Endothelial cell of umbilical vein (primary cell): ENCODE measurements at regions not wholly inside any gene's neighbourhood (a gene's known extent, or its start where the extent isn't known, plus 50 kb on each side); places are given as distances from the start of the nearest gene placed in this dataset.

Source experiments
- BruUV-seq: library from RNA; stranded (reverse); fragments of 400-500 nt; replicated peaks from 2 replicates; lab custom pipeline; 2021; lab: Mats Ljungman, UMichigan
- CTCF ChIA-PET: fragments of 300-600, 350-600 bp; sonication (Branson Sonifier 250); formaldehyde crosslinking; loops from one replicate; lab custom pipeline; 2021; ENCODE audit warnings: antibody characterized with exemption, inconsistent platforms; lab: Charles Lee
- POLR2A ChIA-PET: fragments of 300-600, 350-600 bp; sonication (Branson Sonifier 250); formaldehyde crosslinking; loops from one replicate; lab custom pipeline; 2021; ENCODE audit warnings: antibody characterized with exemption, inconsistent platforms; lab: Charles Lee
- DNase-seq: peaks from one replicate; pipeline ENCODE4 v3.0.0-alpha.2; 2011; ENCODE audit warnings: low read depth, low spot score
- FAIRE-seq: peaks from 2 replicates; lab custom pipeline; 2011; peaks lifted over from hg19 to GRCh38; lab: Jason Lieb, UNC
- H2AFZ ChIP-seq: 2 replicates; pipeline ENCODE4 v1.6.0; 2012; ENCODE audit warnings: low read depth, low read length, control low read depth, inconsistent platforms
- H3K27ac ChIP-seq: 2 replicates; pipeline ENCODE4 v1.5.1; 2011; ENCODE audit warnings: low read depth, mild to moderate bottlenecking, control low read depth, low read length, moderate library complexity; ENCODE audit not compliant: insufficient read depth
- H3K27me3 ChIP-seq, 2 experiments: 2 replicates each; pipeline versions ENCODE4 v1.6.0 to v1.6.1; 2011; ENCODE audit warnings: low read length in 2 of 2, mixed read lengths in 1 of 2; ENCODE audit not compliant: control insufficient read depth in 2 of 2, insufficient read depth in 2 of 2
- H3K36me3 ChIP-seq, 2 experiments: 2 replicates in 1 of 2; 3 replicates in 1 of 2; pipeline ENCODE4 v1.5.1; 2011; ENCODE audit warnings: low read length in 2 of 2, mild to moderate bottlenecking in 1 of 2, moderate library complexity in 1 of 2; ENCODE audit not compliant: control insufficient read depth in 2 of 2, insufficient read depth in 2 of 2; ENCODE audit errors: extremely low read depth in 1 of 2
- H3K4me1 ChIP-seq: 3 replicates; pipeline ENCODE4 v1.5.1; 2011; ENCODE audit warnings: mild to moderate bottlenecking, low read length; ENCODE audit not compliant: control insufficient read depth, insufficient read depth; ENCODE audit errors: extremely low read depth
- H3K4me2 ChIP-seq: 2 replicates; pipeline ENCODE4 v1.6.1; 2011; ENCODE audit warnings: low read length, control low read depth, mixed read lengths; ENCODE audit not compliant: insufficient read depth
- H3K4me3 ChIP-seq, 3 experiments: fragments of 200-600 bp in 1 of 3; sonication (generic), shearing (Covaris generic) in 1 of 3; replicated peaks in 1 of 3; 2 replicates each; pipeline ENCODE4 v1.5.1; 2011 to 2016; ENCODE audit warnings: control low read depth in 3 of 3, low read length in 3 of 3, mild to moderate bottlenecking in 2 of 3, inconsistent platforms in 1 of 3, low read depth in 1 of 3, moderate library complexity in 1 of 3; ENCODE audit not compliant: insufficient read depth in 1 of 3
- H3K79me2 ChIP-seq: 2 replicates; pipeline ENCODE4 v1.6.0; 2012; ENCODE audit warnings: low read length, inconsistent platforms; ENCODE audit not compliant: control insufficient read depth, insufficient read depth
- H3K9ac ChIP-seq: replicated peaks from 2 replicates; pipeline ENCODE3; 2011; ENCODE audit warnings: low read length, control low read depth; ENCODE audit not compliant: insufficient read depth; ENCODE audit errors: extremely low read depth
- H3K9me1 ChIP-seq: replicated peaks from 3 replicates; pipeline ENCODE4 v1.6.0; 2011; ENCODE audit warnings: mild to moderate bottlenecking, low read length; ENCODE audit not compliant: control insufficient read depth, insufficient read depth; ENCODE audit errors: extremely low read depth
- H3K9me3 ChIP-seq: replicated peaks from 2 replicates; pipeline ENCODE4 v1.5.1; 2012; ENCODE audit warnings: low read length, inconsistent platforms; ENCODE audit not compliant: control insufficient read depth, insufficient read depth
- H4K20me1 ChIP-seq: replicated peaks from 2 replicates; pipeline ENCODE3; 2011; ENCODE audit warnings: mild to moderate bottlenecking, low read length; ENCODE audit not compliant: control insufficient read depth, insufficient read depth; ENCODE audit errors: extremely low read depth
- CTCF ChIP-seq, 2 donors: IDR thresholded peaks; 1 replicate in 1 of 2; 2 replicates in 1 of 2; pipeline ENCODE4 v1.5.1; 2011; ENCODE audit warnings: low read length in 2 of 2, mild to moderate bottlenecking in 2 of 2, moderate library complexity in 2 of 2, control low read depth in 1 of 2, inconsistent platforms in 1 of 2, low read depth in 1 of 2; ENCODE audit not compliant: insufficient read depth in 1 of 2; ENCODE audit errors: extremely low read depth in 1 of 2
- EZH2 ChIP-seq: IDR thresholded peaks from 2 replicates; pipeline ENCODE4 v1.6.1; 2012; ENCODE audit warnings: borderline replicate concordance, low read depth, mild to moderate bottlenecking, moderate library complexity, low read length, inconsistent platforms; ENCODE audit not compliant: severe bottlenecking
- FOS ChIP-seq: IDR thresholded peaks from 2 replicates; pipeline ENCODE4 v1.6.1; 2011; ENCODE audit warnings: mild to moderate bottlenecking, low read length, moderate library complexity, borderline replicate concordance; ENCODE audit not compliant: insufficient read depth
- GATA2 ChIP-seq: IDR thresholded peaks from 2 replicates; pipeline ENCODE4 v1.7.0; 2011; ENCODE audit warnings: low read depth, mild to moderate bottlenecking, moderate library complexity, mixed read lengths, low read length; ENCODE audit not compliant: insufficient read length, insufficient read depth
- JUN ChIP-seq: IDR thresholded peaks from 2 replicates; pipeline ENCODE4 v1.6.1; 2011; ENCODE audit warnings: borderline replicate concordance, low read depth; ENCODE audit not compliant: insufficient read length, insufficient read depth
- POLR2A ChIP-seq: IDR thresholded peaks from 2 replicates; pipeline ENCODE4 v1.6.1; 2012; ENCODE audit warnings: low read depth, mild to moderate bottlenecking, control low read depth, low read length
- dilution Hi-C: fragments of 300-500 bp; cut with MboI; formaldehyde crosslinking; loops from one replicate; pipeline ENCODE4 v1.15.0; 2019; ENCODE audit warnings: low sequenced_read_pairs; ENCODE audit not compliant: extremely low pct_ligation_motif_present
- intact Hi-C: fragments of 100-400 bp; cut with micrococcal nuclease; formaldehyde crosslinking; loops from one replicate; pipeline ENCODE4 v1.10.0; 2022

GRCh38 chr3:107117156-107117555, 260.1 kb upstream of the CCDC54 start:
- ChIA-PET POLR2A (no interaction called here), CTCF (no interaction called here)
- Histone ChIP-seq H3K27ac (no peak overlapping the region), H2AFZ (no peak overlapping the region), H3K27me3 (peaks cover 0 to 8% of the 10 kb centered on the region in 2 experiments), H3K79me2 (no peaks in the 10 kb centered on the region), H3K4me3 (no peak overlapping the region), H4K20me1 (no peaks in the 10 kb centered on the region), H3K9me1 (no peaks in the 10 kb centered on the region), H3K9ac (no peak overlapping the region), H3K4me1 (no peaks in the 10 kb centered on the region), H3K4me2 (no peak overlapping the region), H3K9me3 (no peaks in the 10 kb centered on the region), H3K36me3 (no peaks in the 10 kb centered on the region)
- TF ChIP-seq CTCF (IDR thresholded peaks at IDR 0.05; ENCODE audit: extremely low read depth in 1 of 2, insufficient read depth in 1 of 2, low read depth in 1 of 2, low read length in 2 of 2) (no peak), POLR2A (no peak), GATA2 (no peak), FOS (no peak), EZH2 (no peak), JUN (no peak)
- no peak for DNase-seq
- FAIRE-seq: no peak
- dilution Hi-C loops: no loop called here
- intact Hi-C loops: no loop called here
- BruUV-seq: no TSS peak
